IPS-18c (cell line): ENCODE measurements at regions not wholly inside any gene's neighbourhood (a gene's known extent, or its start where the extent isn't known, plus 50 kb on each side); places are given as distances from the start of the nearest gene placed in this dataset.
A peak's percentile ranks its signal among the peaks of the same experiment; 100 is the strongest.
"Not testable (repeated sequence)": the region's sequence is repeated elsewhere in the genome, so short reads cannot be mapped to it uniquely, and the experiment has no call there.

Experiments
- H3K4me3 ChIP-seq: 2 replicates; pipeline ENCODE4 v1.7.0; 2013; ENCODE audit warnings: low read depth, mild to moderate bottlenecking, low read length, moderate library complexity; ENCODE audit not compliant: insufficient read depth
- H3K9me3 ChIP-seq: one replicate; pipeline ENCODE4 v1.6.1; 2013; ENCODE audit warnings: mild to moderate bottlenecking, low read length, moderate library complexity; ENCODE audit not compliant: control insufficient read depth, insufficient read depth

DNA sequence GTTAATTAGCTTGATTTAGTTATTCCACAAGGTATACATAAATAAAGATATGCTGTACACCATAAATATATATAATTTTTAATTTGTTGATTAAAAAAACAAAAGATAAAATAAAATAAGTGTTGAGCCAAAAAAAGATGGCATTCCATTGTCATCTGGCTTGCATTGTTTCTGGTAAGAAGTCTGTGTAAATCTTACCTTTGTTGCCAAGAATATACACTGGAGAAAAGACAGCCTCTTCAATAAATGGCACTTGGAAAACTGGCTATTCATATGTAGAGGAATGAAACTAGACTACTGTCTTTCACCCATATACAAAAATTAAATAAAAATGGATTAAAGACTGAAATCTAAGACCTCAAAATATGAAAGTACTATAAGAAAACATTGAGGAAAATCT is 196.5 kb downstream of the IER5 start:
- no peaks in the 10 kb centered on the region for H3K9me3 ChIP-seq
- H3K4me3 ChIP-seq: no peak overlapping the region

DNA sequence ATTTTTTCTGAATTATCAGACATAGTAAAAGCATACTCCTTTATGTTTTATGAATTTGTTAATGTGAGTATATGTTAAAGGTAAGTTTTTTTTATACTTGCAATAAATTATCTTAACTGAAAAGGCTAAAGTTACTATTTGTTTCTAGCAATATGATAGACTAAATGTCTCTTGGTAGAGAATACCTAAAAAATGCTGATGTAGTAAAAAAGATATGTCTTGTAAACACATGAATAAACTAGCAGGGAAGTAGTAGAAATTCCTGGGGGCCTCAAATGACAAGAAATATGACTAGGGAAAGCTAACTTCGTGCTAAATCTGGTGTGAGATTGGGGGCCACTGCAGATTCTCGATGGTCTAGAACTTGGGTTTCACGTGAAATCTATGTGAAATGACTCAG is 188.1 kb upstream of the CACNA1E start:
- no peaks in the 10 kb centered on the region for H3K9me3 ChIP-seq
- no peak overlapping the region for H3K4me3 ChIP-seq

DNA sequence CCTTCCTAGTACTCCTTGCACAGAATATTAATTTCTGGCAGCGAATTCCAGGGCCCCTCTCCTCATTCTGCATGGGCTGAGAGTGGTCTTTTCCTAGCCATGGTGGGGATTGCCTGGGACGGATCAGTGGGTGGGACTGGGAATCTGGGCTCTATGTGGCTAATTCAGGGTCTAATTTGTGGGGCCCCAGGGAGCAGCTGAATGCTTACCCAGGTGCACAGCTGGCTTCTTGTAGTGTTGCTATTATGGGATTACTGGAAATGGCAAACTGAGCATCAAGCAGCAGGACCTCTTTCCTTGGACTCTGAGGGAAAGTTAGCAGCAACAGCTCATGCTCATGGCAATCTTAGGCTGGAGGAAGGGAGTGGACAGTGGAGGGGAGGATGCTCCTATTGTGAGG is 187.1 kb upstream of the CACNA1E start:
- no peaks in the 10 kb centered on the region for H3K9me3 ChIP-seq
- H3K4me3 ChIP-seq: no peak overlapping the region

DNA sequence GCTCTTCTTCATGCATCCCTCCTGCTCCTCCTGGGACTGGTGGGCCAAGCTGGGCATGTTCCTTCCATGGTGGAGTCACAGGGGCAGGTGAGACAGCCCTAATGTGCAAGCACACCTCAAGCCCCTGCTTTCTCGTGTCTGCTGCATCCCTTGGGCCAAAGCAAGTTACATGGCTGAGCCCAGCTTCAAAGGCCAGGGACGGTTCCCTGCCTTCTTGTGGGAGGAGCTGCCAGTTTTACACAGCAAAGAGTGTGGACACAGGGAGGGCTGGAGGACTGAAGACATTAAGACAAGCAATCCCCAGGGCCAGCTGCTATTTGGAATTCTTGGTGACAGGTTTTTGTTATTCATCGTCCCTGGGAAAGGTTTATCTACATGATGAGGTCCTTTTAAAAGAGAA is 175.2 kb upstream of the CACNA1E start:
- no peak overlapping the region for H3K4me3 ChIP-seq
- H3K9me3 ChIP-seq: peaks cover 2% of the 10 kb centered on the region

DNA sequence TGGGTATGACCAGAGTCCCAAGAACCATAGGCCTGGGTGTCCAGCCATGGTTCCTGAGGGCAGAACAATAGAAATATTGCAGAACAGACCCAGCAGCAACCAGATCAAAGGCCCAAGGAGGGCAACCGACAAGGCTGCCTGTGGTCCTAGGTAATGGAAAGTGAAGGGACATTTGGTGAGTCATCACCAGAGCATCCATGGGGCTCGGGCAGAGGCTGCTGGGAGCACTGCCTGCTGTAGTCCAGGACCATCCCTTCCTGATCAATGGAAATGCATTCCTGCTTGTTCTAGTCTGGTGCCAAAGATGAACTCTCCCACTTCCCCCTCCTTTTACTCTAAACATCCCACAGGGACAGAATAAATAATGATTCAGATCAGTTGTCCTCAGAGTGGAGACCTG is 172.8 kb upstream of the CACNA1E start:
- Histone ChIP-seq H3K4me3 (no peak overlapping the region), H3K9me3 (peaks cover 2% of the 10 kb centered on the region)

DNA sequence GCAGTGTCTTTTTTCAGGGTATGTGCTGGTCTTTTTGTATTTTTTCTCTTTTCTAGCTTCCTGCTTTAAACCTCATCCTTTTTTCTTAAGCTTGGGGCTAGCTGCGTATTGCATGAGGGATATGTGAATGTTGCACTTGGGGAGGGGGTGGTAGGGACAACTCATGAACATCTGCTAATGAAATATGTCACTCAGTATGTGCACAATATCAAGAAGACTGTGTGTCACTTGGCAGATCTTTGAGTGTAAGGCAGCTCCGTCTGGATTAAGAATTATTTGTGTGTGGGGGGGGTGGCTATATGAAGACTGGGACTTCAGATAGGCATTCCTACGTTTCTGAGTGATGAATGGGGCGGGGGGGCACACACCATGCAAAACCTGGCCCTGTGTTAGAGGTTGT is 170.4 kb upstream of the CACNA1E start:
- peaks cover 4% of the 10 kb centered on the region for H3K9me3 ChIP-seq
- no peak overlapping the region for H3K4me3 ChIP-seq

DNA sequence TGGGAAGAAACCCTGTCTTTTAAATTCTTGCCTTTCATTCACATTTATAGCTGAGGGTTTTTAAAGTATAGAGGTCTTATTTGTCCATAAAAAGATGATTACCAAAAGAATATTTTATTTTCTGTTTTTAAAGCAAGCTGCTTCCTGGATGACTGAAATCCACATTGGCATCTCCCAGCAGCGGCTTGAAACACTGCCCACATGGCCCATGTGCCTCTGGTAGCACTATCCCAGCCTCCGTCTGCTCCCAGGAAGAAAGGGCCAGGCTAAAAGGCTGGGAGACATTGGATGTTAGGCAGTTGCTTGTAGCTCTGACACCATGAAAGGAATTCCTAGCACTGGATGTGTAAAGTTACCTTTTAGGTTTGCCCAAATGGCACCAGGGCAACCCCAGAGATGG is 169.9 kb upstream of the CACNA1E start:
- Histone ChIP-seq H3K9me3 (peaks cover 4% of the 10 kb centered on the region), H3K4me3 (no peak overlapping the region)

DNA sequence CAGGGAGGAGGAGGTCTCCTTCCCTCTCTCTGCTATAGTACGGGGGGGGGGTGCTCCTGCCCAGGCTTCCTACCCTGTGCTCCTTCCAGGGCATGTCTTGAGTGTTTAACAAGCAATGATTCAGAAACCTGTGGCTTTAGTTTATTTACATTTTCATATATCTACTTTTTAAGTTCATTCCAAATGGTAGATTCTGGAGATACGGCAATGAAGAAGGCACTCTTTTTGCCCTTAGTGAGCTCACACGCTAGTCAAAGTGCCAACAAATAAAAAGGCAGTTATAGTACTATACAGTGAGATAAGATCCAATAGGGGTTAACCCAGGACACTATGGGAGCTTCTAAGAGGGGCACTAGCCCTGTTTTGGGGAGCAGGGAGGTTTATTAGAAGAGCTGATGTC is 169.3 kb upstream of the CACNA1E start:
- Histone ChIP-seq H3K9me3 (peaks cover 4% of the 10 kb centered on the region), H3K4me3 (no peak overlapping the region)

DNA sequence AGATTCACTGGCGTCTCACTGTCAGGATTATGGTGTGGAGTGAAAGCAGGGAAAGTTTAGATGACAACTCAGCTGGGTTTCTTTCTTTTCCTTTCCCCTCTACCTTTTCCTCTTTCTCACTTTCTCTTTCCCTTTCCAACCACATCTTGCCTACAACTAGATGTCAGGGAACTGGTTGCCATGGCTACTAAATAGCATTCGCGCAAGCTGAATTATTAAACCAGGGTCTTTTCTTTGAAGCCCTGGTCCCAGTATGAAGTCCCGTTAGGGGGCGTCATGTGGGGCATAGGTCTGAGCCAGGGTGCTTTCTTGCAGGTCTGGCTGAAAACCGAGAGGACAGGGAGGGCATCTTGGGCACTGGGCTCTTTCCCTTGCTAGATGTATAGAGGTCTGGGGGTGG is 168.4 kb upstream of the CACNA1E start:
- no peak overlapping the region for H3K4me3 ChIP-seq

DNA sequence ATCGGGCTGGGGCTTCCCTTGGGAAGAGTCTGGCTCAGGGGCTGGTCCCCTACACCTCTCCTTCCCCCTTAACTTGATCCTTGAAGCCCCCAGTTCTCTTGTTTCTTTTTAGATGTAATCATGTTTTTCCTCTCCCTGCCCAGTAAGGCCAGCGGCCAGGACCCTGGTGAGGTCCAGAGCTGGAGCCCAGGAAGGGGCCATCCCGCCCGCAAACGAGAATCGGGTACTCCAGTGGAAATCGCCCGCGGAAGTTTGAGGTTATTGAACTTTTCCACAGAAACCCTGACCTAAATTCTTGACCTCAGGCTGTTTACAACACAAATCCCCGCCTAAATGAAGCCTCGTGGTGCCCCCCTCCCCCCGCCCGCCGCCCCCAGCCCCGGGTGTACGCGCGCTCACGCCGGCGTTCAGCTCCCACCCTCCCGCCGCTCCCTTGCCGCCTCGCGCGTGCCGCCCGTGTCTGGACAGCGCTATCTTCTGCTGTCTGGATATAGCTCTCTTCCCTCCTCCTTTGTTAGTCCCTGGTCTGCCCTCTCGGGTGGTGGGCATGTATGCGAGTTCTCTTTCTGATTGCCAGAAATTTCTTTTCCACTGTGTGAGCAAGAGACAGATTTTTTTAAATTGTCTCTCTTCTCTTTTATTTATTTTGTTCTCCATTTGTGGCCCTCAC is 165.9 kb upstream of the CACNA1E start:
- H3K4me3 ChIP-seq: peak overlapping the region; percentile 42; the same call in 1 of the 2 replicates
- peaks cover 4% of the 10 kb centered on the region for H3K9me3 ChIP-seq

More for the DNA sequence above, 168.4 kb upstream of the CACNA1E start:
- peaks cover 4% of the 10 kb centered on the region for H3K9me3 ChIP-seq

DNA sequence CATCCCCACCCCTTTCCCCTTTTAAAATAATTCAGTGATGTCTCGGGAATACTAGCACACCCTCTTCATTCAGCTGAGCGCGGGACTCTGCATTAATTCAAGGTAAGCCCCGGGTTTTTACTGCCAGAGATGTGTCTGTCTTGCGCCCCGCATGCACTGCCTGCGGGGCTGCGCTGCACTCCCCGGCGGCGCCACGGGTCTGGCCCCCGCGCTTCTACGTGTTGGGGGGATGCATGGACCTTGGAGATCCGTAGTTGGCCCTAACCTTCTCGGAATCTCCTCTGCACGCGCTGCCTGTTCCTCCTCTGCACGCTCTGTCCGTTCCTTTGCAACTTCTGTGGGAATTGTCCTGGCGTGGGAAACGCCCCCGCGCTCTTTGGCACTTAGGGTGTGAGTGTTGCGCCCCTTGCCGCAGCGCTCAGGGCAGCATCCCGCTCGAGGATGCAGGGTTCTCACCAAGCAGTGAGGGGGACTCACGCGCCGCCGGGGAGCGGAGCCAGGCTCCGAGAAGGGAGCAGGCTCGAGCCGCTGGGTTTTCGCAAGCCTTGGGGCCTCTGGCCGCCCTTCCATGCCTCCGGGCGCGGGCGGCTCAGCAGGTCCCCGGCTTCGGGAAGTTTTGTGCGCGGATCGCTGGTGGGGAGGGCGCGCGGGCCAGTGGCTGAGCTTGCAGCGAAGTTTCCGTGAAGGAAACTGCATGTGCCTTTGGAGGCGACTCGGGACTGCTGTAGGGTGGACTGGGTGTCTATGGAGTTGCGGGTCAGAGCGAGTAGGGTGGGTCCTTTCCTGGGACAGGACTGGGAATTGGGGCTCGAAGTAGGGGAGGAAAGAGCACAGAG is 165.1 kb upstream of the CACNA1E start:
- Histone ChIP-seq H3K4me3 (peak overlapping the region; percentile 42), H3K9me3 (peaks cover 4% of the 10 kb centered on the region)

DNA sequence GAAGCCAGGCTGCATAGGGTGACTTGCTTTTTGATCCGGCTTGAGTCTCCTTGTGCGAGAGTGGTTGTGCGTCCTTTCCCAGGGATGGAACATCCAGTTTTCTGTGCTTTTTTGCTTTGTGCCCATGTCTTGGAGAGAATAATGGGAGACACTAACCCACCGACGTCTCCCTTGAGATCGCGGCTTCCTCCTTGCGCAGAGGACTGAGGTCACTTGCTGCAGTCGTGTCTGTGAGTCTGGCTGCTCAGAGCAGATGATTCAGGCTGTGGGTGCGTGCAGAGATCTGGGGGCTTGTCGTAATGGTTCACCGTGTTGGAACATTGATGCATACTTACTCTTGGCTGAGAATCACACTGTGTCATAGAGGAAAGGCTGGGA is 164.5 kb upstream of the CACNA1E start:
- Histone ChIP-seq H3K4me3 (peak overlapping the region; percentile 42), H3K9me3 (peaks cover 4% of the 10 kb centered on the region)

DNA sequence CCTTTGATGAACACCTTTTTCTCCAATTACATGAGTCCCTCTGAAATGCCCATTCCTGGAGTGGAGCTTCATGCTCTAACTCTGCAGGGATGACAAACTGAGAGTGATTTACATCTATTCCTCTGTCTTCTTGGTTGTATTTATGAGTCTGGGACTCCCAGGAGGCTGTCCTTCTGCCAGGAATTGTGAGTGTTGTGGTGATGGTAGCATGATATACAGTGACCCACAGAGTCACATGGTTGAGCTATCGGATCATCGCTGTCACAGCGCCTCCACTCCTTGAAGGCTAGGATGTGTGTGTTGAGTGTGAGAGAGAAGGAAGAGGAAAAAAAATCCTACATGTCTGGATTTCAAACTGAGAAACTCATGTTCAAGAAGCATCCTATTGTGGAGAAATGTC is 163.4 kb upstream of the CACNA1E start:
- peaks cover 4% of the 10 kb centered on the region for H3K9me3 ChIP-seq
- no peak overlapping the region for H3K4me3 ChIP-seq

DNA sequence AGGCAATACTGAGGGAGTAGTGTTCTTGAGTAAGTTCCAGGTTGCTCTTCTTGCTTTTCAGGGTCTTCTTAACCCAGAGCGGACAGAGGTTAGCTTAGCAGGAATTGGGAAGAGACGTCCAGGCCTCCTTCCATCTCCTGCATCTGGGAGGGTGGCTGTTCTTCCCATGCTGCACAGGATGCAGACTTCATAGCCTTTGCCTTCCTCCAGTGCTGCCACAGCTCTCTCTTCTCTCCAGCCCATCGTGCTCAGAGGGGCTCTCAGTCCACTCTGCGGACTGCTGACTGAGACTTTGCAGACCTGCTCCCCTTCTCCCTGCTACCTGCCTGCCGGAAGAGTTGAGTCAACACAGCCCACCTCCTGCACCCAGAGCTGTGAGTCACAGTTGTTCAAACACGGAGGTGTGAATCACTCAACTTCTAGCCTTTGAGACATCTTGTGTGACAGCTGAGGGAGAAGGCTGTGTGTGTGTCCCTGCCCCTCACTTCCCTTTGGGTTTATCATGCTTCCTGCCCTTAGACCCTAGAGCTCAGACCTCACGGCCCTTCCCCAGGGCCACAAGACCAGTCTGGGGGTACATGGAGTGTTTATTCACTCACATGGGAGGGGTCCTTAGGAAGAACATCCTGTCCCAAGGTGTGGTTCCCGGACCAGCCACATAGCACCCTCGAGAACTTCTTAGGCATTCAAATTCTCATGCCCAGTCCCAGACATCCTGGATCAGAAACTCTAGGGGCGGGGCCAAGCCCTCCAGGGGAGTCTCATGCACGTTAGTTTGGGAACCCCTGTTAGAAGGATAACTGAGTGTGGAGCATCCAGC is 158.3 kb upstream of the CACNA1E start:
- Histone ChIP-seq H3K4me3 (no peak overlapping the region), H3K9me3 (no peaks in the 10 kb centered on the region)

DNA sequence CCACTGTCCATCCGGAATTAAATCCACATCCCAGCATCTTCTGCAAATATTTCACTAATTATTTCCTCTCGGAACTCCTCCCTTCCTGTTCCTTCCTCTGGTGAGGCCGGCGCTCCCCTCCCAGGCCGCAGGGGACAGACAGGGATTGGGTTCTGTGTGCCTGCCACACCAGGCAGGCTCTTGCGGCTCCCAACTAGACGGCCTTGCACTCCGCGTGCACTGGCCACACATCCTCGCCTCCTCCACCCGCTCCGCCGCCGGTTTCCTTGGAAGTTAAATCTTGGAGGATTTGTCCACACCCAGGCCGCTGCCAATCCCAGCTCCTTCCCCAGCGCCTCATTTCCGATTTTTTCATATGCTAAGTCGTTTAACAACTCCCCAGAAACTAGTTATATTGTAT is 157.6 kb upstream of the CACNA1E start:
- not testable (repeated sequence) for H3K4me3 ChIP-seq, H3K9me3 ChIP-seq

DNA sequence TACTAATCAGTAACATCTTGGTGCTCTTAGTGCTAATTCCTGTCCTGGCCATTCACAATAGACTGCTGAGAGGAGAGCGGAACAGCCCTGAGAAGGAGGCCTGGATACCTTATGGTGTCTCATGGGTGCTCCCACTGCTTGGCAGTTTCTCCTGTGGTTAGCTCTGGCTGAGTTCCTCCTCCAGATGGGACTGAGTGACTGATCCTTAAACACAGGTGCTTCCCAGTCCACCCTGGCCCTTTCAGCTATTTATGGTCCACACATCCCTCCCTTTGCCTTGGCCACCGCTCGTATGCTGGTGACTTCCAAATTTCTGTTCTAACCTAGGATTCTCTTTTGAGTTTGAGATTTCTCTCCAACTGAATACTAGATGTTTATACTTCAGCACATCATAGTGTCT is 157.0 kb upstream of the CACNA1E start:
- no peaks in the 10 kb centered on the region for H3K9me3 ChIP-seq

DNA sequence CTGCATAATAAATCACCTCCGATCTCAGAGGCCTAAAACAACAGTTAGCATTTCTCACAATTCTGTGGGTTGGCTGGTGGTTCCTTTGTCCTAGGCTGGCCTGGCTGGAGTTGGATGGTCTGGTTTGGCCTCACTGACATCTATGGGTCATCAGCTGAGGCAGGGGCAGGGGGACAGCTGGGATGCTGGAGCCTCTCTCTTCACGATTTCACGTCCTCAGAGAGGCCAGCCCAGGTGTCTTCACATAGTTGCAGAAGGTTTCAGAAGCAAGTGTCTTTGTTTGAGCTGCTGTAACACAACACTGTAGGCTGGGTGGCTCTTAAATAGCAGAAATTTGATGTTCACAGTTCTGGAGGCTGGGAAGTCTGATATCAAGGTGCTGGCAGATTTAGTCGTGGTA is 155.5 kb upstream of the CACNA1E start:
- no peak overlapping the region for H3K4me3 ChIP-seq
- H3K9me3 ChIP-seq: no peaks in the 10 kb centered on the region

More for the DNA sequence above, 157.0 kb upstream of the CACNA1E start:
- H3K4me3 ChIP-seq: no peak overlapping the region

DNA sequence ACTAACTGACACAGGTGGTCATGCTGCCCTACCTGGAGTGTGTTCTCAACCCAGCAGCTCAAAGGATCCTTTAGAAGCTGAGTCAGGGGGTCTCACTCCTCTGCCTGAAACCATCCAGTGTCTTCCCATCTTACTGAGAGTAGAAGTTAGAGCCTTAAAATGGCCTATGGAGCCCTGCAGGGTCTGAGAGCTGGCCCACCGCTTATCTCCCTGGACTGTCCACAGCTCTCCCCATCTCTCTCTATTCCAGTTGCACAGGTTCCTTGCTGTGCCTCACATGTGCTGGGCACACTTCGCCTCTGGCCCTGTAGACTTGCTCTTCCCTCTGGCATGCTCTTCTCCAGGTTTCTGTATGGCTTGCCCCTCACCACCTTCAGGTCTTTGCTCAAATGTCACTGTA is 148.6 kb upstream of the CACNA1E start:
- Histone ChIP-seq H3K4me3 (no peak overlapping the region), H3K9me3 (no peaks in the 10 kb centered on the region)
